GM19467 (cell line): ENCODE measurements at regions not wholly inside any gene's neighbourhood (a gene's known extent, or its start where the extent isn't known, plus 50 kb on each side); places are given as distances from the start of the nearest gene placed in this dataset.

ENCODE experiments used
- ATAC-seq: cut with Tn5 transposase; IDR thresholded peaks from one replicate; pipeline ENCODE4 v1.9.1; 2021; ENCODE audit warnings: mild to moderate bottlenecking, moderate library complexity; ENCODE audit not compliant: unreplicated experiment

GRCh38 chr20:21002486-21002885, 103.7 kb downstream of the LINC00237 start:
- no peak for ATAC-seq

DNA sequence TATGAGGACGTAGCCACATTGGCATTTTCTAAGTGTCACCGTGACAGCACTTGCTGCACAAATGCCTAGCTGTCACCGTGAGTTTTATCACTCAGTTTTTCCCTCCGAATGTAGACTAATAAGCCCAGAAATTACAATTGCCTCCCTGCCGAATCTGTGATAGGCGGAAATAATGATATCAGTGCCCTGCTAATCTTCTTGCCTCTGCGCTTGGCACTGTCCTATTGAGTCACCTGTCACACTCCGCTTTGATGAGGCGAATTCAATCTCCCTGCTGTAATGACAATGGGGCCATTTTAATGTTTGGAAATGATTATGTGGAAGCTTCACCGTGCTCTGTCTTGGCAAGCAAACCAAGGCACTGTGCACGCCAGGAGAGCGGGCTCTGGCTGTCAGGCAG, 112.8 kb downstream of the LINC00237 start:
- no peak for ATAC-seq

DNA sequence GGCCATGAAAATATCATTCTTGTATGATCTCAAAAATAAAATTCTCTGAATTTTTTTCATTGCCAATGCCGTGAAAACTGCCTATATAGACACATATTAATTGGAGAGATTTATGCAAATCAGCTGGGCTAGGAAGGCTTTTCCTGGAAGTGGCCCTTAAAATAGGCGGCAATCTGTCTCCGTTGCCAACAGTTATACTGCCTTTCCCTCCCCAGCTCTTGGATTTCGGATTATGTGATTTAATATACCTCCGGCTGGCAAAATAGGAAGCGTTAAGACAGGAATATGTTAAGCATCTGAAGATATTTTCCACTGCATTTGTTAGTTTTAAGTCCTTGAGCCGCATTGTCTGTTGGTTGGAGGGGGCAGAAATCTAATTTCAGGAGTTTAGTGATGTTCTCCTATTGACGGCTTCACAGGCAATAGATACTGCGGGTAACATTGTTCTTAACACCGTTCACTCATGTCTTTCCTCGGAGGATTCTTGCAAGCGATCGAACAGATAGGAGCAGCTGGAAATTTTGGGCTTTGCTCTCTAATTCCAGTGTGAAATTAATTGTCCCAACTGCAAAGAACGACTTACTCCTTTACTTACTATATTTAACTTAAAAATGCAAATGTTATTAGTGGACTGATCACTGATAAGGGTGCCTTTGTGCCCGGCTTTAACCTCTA, 113.3 kb downstream of the LINC00237 start:
- ATAC-seq = no peak

DNA sequence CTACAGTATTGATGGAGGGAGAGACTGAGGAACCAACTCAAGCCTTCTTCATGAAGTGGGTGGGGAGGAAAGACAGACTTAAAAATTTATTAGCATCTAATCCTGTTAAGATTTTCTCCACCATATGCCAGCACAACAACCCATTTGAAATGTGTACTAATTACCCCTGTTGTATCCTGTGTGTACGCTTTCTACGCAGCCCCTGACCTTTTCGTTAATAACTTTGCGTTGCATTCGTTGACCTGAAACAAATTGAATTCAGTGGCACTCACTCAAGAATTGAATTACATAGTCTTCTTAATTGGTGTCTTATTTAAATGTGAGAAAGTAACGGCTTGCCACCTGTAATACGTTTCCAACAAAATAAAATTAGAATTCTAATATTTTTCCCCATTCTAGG, 113.9 kb downstream of the LINC00237 start:
- no peak for ATAC-seq

DNA sequence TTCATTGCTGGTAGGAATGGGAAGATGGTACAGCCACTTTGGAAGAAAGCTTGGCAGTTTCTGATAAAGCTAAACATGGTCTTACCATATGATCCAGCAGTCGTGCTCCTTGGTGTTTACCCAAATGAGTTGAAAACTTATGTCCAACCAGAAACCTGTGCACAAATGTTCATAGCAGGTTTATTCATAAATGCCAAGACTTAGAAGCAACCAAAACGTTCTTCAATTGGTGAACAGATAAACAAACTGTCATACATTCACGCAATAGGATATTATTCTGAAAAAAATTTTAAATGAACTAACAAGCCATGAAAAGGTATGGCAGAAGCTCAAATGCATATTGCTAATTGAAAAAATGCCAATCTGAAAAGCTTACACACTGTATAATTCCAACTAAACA, 117.1 kb downstream of the LINC00237 start:
- no peak for ATAC-seq

DNA sequence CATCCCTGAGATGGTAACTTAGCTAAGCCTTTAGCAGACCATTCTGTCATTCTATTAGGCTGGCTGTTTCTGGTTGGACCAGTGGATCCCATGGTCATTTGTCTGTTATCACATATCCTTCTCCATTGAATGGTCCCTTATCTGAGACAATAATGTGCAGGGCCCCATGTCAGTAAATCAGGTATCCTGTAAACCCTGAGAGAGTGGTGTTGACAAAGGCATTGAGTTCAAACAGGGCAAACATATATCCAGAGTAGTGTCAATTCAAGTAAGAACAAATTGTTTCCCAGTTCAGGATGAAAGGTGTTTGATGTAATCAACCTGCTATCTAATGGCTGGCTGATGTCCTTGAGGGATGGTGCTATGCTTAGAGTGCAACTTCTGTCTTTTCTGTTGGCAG, 126.2 kb downstream of the LINC00237 start:
- no peak for ATAC-seq

DNA sequence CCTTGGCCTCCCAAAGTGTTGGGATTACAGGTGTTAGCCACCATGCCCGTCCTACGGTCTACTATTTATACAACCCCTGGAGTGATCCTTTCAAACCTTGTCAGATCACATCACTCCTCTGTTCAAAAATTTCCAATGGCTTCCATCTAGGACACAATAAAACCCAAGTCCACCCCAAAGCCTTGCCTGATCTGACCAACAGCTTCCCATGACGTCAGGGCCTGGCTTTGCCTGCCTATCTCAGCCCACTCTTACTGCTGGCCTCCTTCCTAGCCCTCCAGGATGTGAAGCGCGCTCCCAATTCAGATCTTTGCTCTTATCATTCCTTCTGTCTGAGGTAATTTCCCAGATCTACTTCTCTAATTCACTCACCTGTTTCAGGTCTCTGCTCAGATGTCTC, 128.4 kb downstream of the LINC00237 start:
- ATAC-seq = no peak

GRCh38 chr20:20972490-20972889, 133.7 kb downstream of the LINC00237 start:
- ATAC-seq = no peak

- ATAC-seq = no peak
Observed at GRCh38 chr20:20971810-20972209, 134.3 kb downstream of the LINC00237 start.

GRCh38 chr20:20970841-20971240, 135.3 kb downstream of the LINC00237 start:
- ATAC-seq = no peak

DNA sequence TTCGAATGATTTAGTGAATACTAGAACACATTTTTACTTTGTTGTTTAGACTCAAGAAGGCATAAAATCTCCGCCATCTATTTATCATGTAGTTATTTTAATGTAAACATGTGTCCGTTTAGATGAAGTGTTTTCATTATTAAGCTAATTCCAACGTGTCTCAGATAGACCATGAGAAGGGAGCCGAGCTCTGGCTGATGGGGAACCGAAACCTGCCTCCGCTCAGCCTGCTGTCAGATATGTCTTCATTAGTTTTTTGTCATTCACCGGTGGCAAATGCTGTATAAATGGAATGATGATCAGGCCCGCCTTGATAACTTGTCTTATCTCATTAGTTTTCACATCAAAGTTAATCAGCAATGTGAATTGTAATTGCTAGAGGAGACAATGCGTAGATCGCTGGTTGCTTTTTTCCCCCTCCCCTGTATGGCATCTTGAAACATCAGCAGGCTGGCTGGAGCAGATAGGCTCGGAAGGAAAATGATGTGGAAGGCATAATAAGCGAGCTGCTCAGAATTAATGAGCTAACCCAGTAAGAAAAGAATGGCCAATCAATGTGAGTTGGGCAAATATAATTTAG, 136.4 kb downstream of the LINC00237 start:
- no peak for ATAC-seq

DNA sequence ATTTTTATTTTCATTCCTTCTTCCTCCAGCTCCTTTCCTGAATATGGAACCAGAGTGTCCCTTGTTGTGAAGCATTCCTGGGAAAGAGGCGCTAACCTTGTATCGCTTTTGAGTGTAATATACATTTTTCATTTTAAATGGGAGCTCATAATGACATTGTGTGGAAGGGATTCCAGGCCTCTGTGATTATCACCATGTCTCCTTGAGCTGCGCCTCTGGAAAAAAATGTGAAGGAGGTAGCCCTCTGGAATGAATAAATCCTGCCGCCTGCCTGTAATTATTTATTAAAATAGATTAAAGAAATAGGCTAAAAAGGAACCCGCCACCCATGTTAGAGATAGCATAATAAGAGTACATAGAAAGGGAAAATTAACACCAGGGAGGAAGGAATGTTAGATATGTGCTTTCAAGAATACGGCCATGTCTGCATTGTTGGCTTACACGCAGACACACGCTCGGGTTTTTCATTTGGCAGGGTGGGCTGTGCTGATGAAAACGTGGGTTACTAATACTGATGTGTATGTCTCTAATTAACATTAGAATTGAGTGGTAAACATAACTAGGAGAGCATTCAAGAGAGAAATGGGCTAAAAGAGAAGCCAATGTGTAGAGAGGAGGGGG, 138.5 kb downstream of the LINC00237 start:
- ATAC-seq = no peak

DNA sequence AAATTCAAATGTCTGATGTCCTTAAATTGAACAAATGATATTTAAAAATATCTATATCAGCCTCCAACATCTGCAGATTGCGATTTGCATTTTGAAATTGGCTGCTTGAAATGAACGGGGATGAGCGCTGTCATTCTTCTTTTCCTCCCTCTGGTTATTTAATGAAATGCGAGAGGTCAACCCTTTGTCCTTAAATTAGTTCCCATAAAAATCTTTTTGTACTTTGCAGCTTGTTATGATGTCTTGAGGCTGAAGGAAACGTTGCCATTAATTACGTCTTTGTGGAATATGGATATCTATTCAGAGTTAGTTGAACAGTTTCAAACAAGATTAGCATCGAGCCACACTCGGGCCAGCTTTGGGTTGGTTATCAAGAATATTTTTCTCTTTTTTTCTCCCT, 140.0 kb downstream of the LINC00237 start:
- no peak for ATAC-seq

GRCh38 chr20:20959031-20959755, 147.0 kb downstream of the LINC00237 start:
- no peak for ATAC-seq

GRCh38 chr20:20956513-20956931, 149.6 kb downstream of the LINC00237 start:
- no peak for ATAC-seq

GRCh38 chr20:20955892-20956291, 150.3 kb downstream of the LINC00237 start:
- no peak for ATAC-seq

GRCh38 chr20:20953738-20954618, 152.2 kb downstream of the LINC00237 start:
- no peak for ATAC-seq

DNA sequence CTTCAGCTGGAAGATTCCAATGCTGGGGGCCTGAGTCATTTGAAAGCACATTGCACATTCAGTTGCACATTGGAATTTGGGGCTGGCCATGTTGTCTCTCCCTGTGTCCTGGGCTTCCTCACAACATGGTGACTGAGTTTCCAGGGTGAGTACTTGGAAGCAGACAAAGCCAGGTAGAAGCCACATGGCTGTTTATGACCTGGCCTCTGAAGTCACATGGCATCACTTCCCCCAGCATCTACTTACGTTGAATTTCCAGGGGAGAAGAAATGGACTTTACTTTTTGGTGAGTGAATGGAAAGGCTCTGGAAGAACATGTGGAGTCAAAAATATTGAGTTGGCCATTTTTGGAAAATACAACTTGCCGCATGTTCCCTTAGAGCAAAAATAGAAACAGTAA, 155.5 kb downstream of the LINC00237 start:
- no peak for ATAC-seq

GRCh38 chr20:20946122-20946759, 159.9 kb downstream of the LINC00237 start:
- ATAC-seq = no peak

- no peak for ATAC-seq
Observed at GRCh38 chr20:20941468-20941889, 164.7 kb downstream of the LINC00237 start.
